CD14-positive monocyte (primary cell): ENCODE measurements at regions not wholly inside any gene's neighbourhood (a gene's known extent, or its start where the extent isn't known, plus 50 kb on each side); places are given as distances from the start of the nearest gene placed in this dataset.

Source experiments
- DNase-seq, 3 donors: peaks; one replicate each; pipeline ENCODE4 v3.0.0-alpha.2; 2011 to 2022
- H2AFZ ChIP-seq: 2 replicates; pipeline ENCODE4 v1.6.0; 2012; ENCODE audit warnings: mild to moderate bottlenecking, low read depth, low read length, inconsistent platforms; ENCODE audit not compliant: insufficient read depth, poor library complexity, severe bottlenecking
- H3K27ac ChIP-seq, 2 donors: 1 replicate in 1 of 2; 2 replicates in 1 of 2; pipeline ENCODE4 v1.5.1; 2012 to 2013; ENCODE audit warnings: low read length in 2 of 2, control low read depth in 1 of 2, inconsistent platforms in 1 of 2, low read depth in 1 of 2, mild to moderate bottlenecking in 1 of 2
- H3K27me3 ChIP-seq, 2 donors: one replicate each; pipeline versions ENCODE4 v1.6.0 to v1.6.1; 2011 to 2013; ENCODE audit warnings: low read length in 2 of 2; ENCODE audit not compliant: control insufficient read depth in 2 of 2, insufficient read depth in 2 of 2
- H3K36me3 ChIP-seq, 2 donors: replicated peaks in 1 of 2; 1 replicate in 1 of 2; 2 replicates in 1 of 2; pipeline versions ENCODE4 v1.5.1 to v1.6.1; 2012 to 2013; ENCODE audit warnings: low read length in 2 of 2, control low read depth in 1 of 2, inconsistent platforms in 1 of 2, mild to moderate bottlenecking in 1 of 2; ENCODE audit not compliant: insufficient read depth in 2 of 2, control insufficient read depth in 1 of 2
- H3K4me1 ChIP-seq, 2 donors: 1 replicate in 1 of 2; 2 replicates in 1 of 2; pipeline versions ENCODE4 v1.5.1 to v1.6.1; 2012 to 2013; ENCODE audit warnings: low read length in 2 of 2, control low read depth in 1 of 2, inconsistent platforms in 1 of 2, mild to moderate bottlenecking in 1 of 2, moderate library complexity in 1 of 2; ENCODE audit not compliant: insufficient read depth in 2 of 2, control insufficient read depth in 1 of 2
- H3K4me2 ChIP-seq: replicated peaks from 2 replicates; pipeline ENCODE3; 2012; ENCODE audit warnings: low read length, moderate library complexity, mild to moderate bottlenecking; ENCODE audit not compliant: poor library complexity, severe bottlenecking; ENCODE audit errors: extremely low read depth
- H3K4me3 ChIP-seq, 3 experiments: fragments of 200-600 bp in 1 of 3; sonication (generic) in 1 of 3; replicated peaks in 1 of 3; 1 replicate in 2 of 3; 2 replicates in 1 of 3; pipeline ENCODE4 v1.5.1; 2011 to 2013; ENCODE audit warnings: low read length in 3 of 3, mild to moderate bottlenecking in 3 of 3, control low read depth in 2 of 3, low read depth in 2 of 3, inconsistent platforms in 1 of 3, moderate library complexity in 1 of 3
- H3K79me2 ChIP-seq: 2 replicates; pipeline ENCODE4 v1.6.0; 2012; ENCODE audit warnings: mild to moderate bottlenecking, control low read depth, inconsistent platforms, low read length, moderate library complexity; ENCODE audit not compliant: insufficient read depth
- H3K9ac ChIP-seq: 2 replicates; pipeline ENCODE4 v1.6.0; 2017; ENCODE audit warnings: low read length, mild to moderate bottlenecking; ENCODE audit not compliant: insufficient read depth, poor library complexity, severe bottlenecking
- H3K9me3 ChIP-seq, 2 donors: replicated peaks in 1 of 2; 1 replicate in 1 of 2; 2 replicates in 1 of 2; pipeline versions ENCODE4 v1.5.1 to v1.6.1; 2012 to 2013; ENCODE audit warnings: low read length in 2 of 2, control low read depth in 1 of 2; ENCODE audit not compliant: control insufficient read depth in 1 of 2, insufficient read depth in 1 of 2
- H4K20me1 ChIP-seq: 2 replicates; pipeline ENCODE4 v1.6.0; 2012; ENCODE audit warnings: mild to moderate bottlenecking, low read length, control low read depth, moderate library complexity; ENCODE audit not compliant: insufficient read depth
- H3K27ac Mint-ChIP-seq, 7 donors: one replicate each; pipeline ENCODE4 v1.8.0; 2020; ENCODE audit warnings: mild to moderate bottlenecking in 7 of 7, mixed read lengths in 7 of 7, moderate library complexity in 6 of 7, inconsistent platforms in 2 of 7
- H3K27me3 Mint-ChIP-seq, 3 donors: one replicate each; pipeline ENCODE4 v1.8.0; 2021 to 2022; ENCODE audit warnings: low read depth in 3 of 3, mild to moderate bottlenecking in 3 of 3, mixed read lengths in 3 of 3, moderate library complexity in 3 of 3, inconsistent platforms in 1 of 3
- H3K36me3 Mint-ChIP-seq, 2 donors: one replicate each; pipeline ENCODE4 v1.8.0; 2020; ENCODE audit warnings: mixed read lengths in 2 of 2, inconsistent platforms in 1 of 2, mild to moderate bottlenecking in 1 of 2
- H3K4me1 Mint-ChIP-seq: one replicate; pipeline ENCODE4 v1.8.0; 2020; ENCODE audit warnings: mild to moderate bottlenecking, mixed read lengths
- H3K4me3 Mint-ChIP-seq, 2 donors: one replicate each; pipeline ENCODE4 v1.8.0; 2020; ENCODE audit warnings: mild to moderate bottlenecking in 2 of 2, mixed read lengths in 2 of 2, moderate library complexity in 1 of 2
- H3K9me3 Mint-ChIP-seq, 7 donors: one replicate each; pipeline ENCODE4 v1.8.0; 2020 to 2022; ENCODE audit warnings: mixed read lengths in 7 of 7, mild to moderate bottlenecking in 6 of 7, moderate library complexity in 6 of 7, inconsistent platforms in 2 of 7
- CTCF ChIP-seq: fragments of 200-600 bp; IDR thresholded peaks from one replicate; pipeline ENCODE4 v1.8.0; 2022; ENCODE audit warnings: antibody characterized with exemption, mild to moderate bottlenecking
- WGBS: methylation state at CpG from one replicate; pipeline ENCODE4 v1.1.5; 2013; ENCODE audit warnings: missing lambda C conversion rate; ENCODE audit not compliant: insufficient coverage; 5-methylcytosine and 5-hydroxymethylcytosine counted together
- intact Hi-C, 2 donors: fragments of 100-400 bp; cut with micrococcal nuclease; formaldehyde crosslinking; loops; one replicate each; pipeline versions ENCODE4 v1.15.0 to v1.15.1; 2023

GRCh38 chr15:81950841-81951414 lies 94.9 kb downstream of the MEX3B start:
- Mint-ChIP-seq H3K4me1 (peaks cover 16% of the 10 kb centered on the region), H3K9me3 (peaks cover 0 to 12% (median 4%) of the 10 kb centered on the region in 7 donors), H3K36me3 (no peaks in the 10 kb centered on the region), H3K4me3 (no peak overlapping the region), H3K27me3 (peaks cover 0 to 3% (median 2%) of the 10 kb centered on the region in 3 donors), H3K27ac (peak overlapping the region in 2 of 7 donors; percentile 13 to 44)
- no peak overlapping the region for H3K4me2 ChIP-seq
- no peaks in the 10 kb centered on the region for H3K36me3 ChIP-seq
- no peak overlapping the region for H3K4me3 ChIP-seq
- no peak overlapping the region for H2AFZ ChIP-seq
- H3K4me1 ChIP-seq, result peaks cover 12 to 16% of the 10 kb centered on the region in 2 donors
- WGBS, result 74% methylated on average over 7 of the region's 7 CpGs
- H3K9ac ChIP-seq, result no peak overlapping the region
- H3K79me2 ChIP-seq, result no peaks in the 10 kb centered on the region
- no peaks in the 10 kb centered on the region for H4K20me1 ChIP-seq
- TF ChIP-seq CTCF, result no peak
- no peaks in the 10 kb centered on the region for H3K9me3 ChIP-seq
- no peak for DNase-seq
- intact Hi-C loops, result no loop called here
- H3K27ac ChIP-seq, result no peak overlapping the region
- H3K27me3 ChIP-seq, result no peaks in the 10 kb centered on the region

- TF ChIP-seq CTCF, result no peak
- Histone ChIP-seq H3K4me2 (no peak overlapping the region), H3K9me3 (no peaks in the 10 kb centered on the region), H3K79me2 (no peaks in the 10 kb centered on the region), H3K36me3 (no peaks in the 10 kb centered on the region), H3K27ac (no peak overlapping the region), H4K20me1 (no peaks in the 10 kb centered on the region), H3K4me1 (peaks cover 12 to 16% of the 10 kb centered on the region in 2 donors), H2AFZ (no peak overlapping the region), H3K27me3 (no peaks in the 10 kb centered on the region), H3K9ac (no peak overlapping the region), H3K4me3 (no peak overlapping the region)
- Mint-ChIP-seq H3K27ac (peak overlapping the region in 4 of 7 donors; percentile 14 to 65 (median 24)), H3K4me3 (no peak overlapping the region), H3K27me3 (peaks cover 2 to 3% (median 3%) of the 10 kb centered on the region in 3 donors), H3K9me3 (peaks cover 0 to 12% (median 4%) of the 10 kb centered on the region in 7 donors), H3K36me3 (no peaks in the 10 kb centered on the region), H3K4me1 (peaks cover 16% of the 10 kb centered on the region)
- intact Hi-C loops, result no loop called here
- DNase-seq, result peak; percentile 13 to 61 (median 41)
- 25% methylated on average over 4 of the region's 11 CpGs for WGBS
Measured at GRCh38 chr15:81948751-81949150, 97.1 kb downstream of the MEX3B start.
